Endothelial cell (in vitro differentiated cells): ENCODE measurements at regions not wholly inside any gene's neighbourhood (a gene's known extent, or its start where the extent isn't known, plus 50 kb on each side); places are given as distances from the start of the nearest gene placed in this dataset.

Experiments
- DNase-seq: peaks from one replicate; pipeline ENCODE4 v3.0.0; 2021; ENCODE audit warnings: low spot score
- H3K27ac Mint-ChIP-seq: one replicate; pipeline ENCODE4 v1.8.0; 2021; ENCODE audit warnings: mixed read lengths, inconsistent platforms; ENCODE audit not compliant: unreplicated experiment
- H3K27me3 Mint-ChIP-seq: one replicate; pipeline ENCODE4 v1.8.0; 2021; ENCODE audit warnings: mild to moderate bottlenecking, moderate library complexity, mixed read lengths, inconsistent platforms; ENCODE audit not compliant: unreplicated experiment
- H3K36me3 Mint-ChIP-seq: one replicate; pipeline ENCODE4 v1.8.0; 2021; ENCODE audit warnings: mild to moderate bottlenecking, low read depth, mixed read lengths, inconsistent platforms; ENCODE audit not compliant: unreplicated experiment
- H3K4me1 Mint-ChIP-seq: one replicate; pipeline ENCODE4 v1.8.0; 2021; ENCODE audit warnings: mild to moderate bottlenecking, mixed read lengths, inconsistent platforms; ENCODE audit not compliant: unreplicated experiment
- H3K4me3 Mint-ChIP-seq: one replicate; pipeline ENCODE4 v1.8.0; 2021; ENCODE audit warnings: mild to moderate bottlenecking, mixed read lengths, inconsistent platforms; ENCODE audit not compliant: unreplicated experiment
- H3K9me3 Mint-ChIP-seq: one replicate; pipeline ENCODE4 v1.8.0; 2021; ENCODE audit warnings: mixed read lengths, inconsistent platforms; ENCODE audit not compliant: unreplicated experiment
- CTCF ChIP-seq: fragments of 200-600 bp; sonication (generic); IDR thresholded peaks from one replicate; pipeline ENCODE4 v1.5.0; 2021; ENCODE audit warnings: antibody characterized with exemption; ENCODE audit not compliant: unreplicated experiment

DNA sequence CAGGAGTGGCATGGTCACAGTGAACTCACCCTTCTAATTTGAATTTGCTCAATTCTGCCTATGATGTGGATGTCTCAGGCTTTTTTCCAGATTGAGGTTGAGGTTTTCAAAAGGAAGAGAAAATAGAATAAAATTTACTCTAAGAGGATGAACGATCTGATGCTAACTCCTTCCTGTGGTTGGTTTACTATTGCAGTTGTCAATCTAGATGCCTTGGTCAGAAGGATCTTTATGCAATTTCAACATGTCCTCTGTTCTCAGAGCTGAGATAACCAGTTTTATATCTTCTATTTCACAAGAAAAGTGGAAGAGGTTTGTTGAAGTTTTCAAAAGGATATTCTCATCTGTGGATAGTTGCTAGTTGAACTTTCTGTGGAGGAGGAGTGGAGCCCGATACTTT, 150.7 kb upstream of the WDR11 start:
- no peaks in the 10 kb centered on the region for H3K4me1 Mint-ChIP-seq
- TF ChIP-seq CTCF = no peak
- no peaks in the 10 kb centered on the region for H3K27me3 Mint-ChIP-seq
- no peak overlapping the region for H3K27ac Mint-ChIP-seq
- H3K4me3 Mint-ChIP-seq = no peak overlapping the region
- no peaks in the 10 kb centered on the region for H3K36me3 Mint-ChIP-seq
- no peak for DNase-seq
- no peaks in the 10 kb centered on the region for H3K9me3 Mint-ChIP-seq

DNA sequence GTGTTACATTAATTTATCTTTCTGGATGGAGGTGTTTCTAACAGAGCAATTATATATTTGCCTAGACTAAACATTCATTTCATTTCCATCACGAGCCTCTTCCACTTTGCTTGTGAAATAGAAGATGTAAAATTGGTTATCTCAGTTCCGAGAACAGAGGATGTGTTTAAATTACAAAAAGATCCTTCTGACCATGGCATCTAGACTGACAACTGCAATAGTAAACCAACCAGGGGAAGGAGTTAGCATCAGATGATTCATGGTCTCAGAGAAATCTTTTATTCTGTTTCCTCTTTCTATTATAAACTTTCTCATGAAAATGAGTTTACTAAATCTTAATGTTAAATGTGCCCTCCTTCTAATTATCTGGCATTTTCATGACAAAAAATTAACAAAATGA, 149.8 kb upstream of the WDR11 start:
- H3K4me3 Mint-ChIP-seq = no peak overlapping the region
- no peak for DNase-seq
- H3K4me1 Mint-ChIP-seq = no peaks in the 10 kb centered on the region
- H3K27ac Mint-ChIP-seq = no peak overlapping the region
- no peaks in the 10 kb centered on the region for H3K9me3 Mint-ChIP-seq
- no peaks in the 10 kb centered on the region for H3K36me3 Mint-ChIP-seq
- no peak for TF ChIP-seq CTCF
- no peaks in the 10 kb centered on the region for H3K27me3 Mint-ChIP-seq

DNA sequence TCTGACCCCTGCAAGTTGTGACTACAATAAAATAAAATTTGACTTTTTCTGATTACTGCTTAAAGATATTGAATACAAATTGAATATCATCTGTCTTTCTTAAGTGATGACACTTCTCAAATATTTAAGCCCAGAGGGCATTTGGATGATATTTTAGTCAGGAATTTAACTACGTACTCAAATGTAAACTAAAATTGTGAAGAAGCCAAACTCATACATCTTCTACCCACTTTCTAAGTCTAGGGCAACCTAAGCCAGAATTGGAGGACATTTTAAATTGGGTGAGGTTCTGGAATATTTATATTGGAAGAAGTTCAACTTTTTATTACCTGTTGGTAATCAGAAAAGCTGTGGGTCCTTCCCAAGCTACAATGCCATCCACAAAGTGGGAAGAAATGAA, 149.1 kb upstream of the WDR11 start:
- H3K27ac Mint-ChIP-seq = no peak overlapping the region

GRCh38 chr10:120705309-120705708, 145.9 kb upstream of the WDR11 start:
- Mint-ChIP-seq H3K9me3 (no peaks in the 10 kb centered on the region), H3K27ac (no peak overlapping the region), H3K36me3 (no peaks in the 10 kb centered on the region), H3K27me3 (no peaks in the 10 kb centered on the region), H3K4me3 (no peak overlapping the region), H3K4me1 (no peaks in the 10 kb centered on the region)
- TF ChIP-seq CTCF = no peak
- no peak for DNase-seq

More for the DNA sequence above, 149.1 kb upstream of the WDR11 start:
- no peaks in the 10 kb centered on the region for H3K4me1 Mint-ChIP-seq
- H3K36me3 Mint-ChIP-seq = no peaks in the 10 kb centered on the region
- no peak for TF ChIP-seq CTCF
- DNase-seq = no peak
- H3K9me3 Mint-ChIP-seq = no peaks in the 10 kb centered on the region
- no peak overlapping the region for H3K4me3 Mint-ChIP-seq
- no peaks in the 10 kb centered on the region for H3K27me3 Mint-ChIP-seq

DNA sequence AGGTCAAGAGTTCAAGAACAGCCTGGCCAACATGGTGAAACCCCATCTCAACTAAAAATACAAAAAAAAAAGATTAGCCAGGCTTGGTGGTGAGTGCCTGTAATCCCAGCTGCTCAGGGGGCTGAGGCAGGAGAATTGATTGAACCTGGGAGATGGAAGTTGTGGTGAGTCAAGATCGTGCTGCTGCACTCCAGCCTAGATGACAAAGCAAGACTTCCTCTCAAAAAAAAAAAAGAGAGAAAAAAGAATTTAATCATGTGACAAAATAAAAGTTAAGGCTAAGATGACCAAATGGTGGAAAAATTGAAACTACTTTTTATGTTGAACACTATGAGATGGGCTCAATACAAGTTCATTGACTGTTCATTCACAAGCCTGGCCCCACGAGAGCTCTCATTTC, 141.1 kb upstream of the WDR11 start:
- H3K27me3 Mint-ChIP-seq = peaks cover 2% of the 10 kb centered on the region
- H3K36me3 Mint-ChIP-seq = no peaks in the 10 kb centered on the region
- TF ChIP-seq CTCF = no peak
- no peak overlapping the region for H3K4me3 Mint-ChIP-seq
- H3K27ac Mint-ChIP-seq = no peak overlapping the region
- no peaks in the 10 kb centered on the region for H3K9me3 Mint-ChIP-seq
- DNase-seq = no peak
- no peaks in the 10 kb centered on the region for H3K4me1 Mint-ChIP-seq
